Vagina (tissue), 2 donors: ENCODE measurements at regions not wholly inside any gene's neighbourhood (a gene's known extent, or its start where the extent isn't known, plus 50 kb on each side); places are given as distances from the start of the nearest gene placed in this dataset.

Source experiments
- DNase-seq, 2 donors: peaks; one replicate each; pipeline ENCODE4 v3.0.0-alpha.2; 2017; ENCODE audit errors: extremely low spot score in 2 of 2
- H3K27ac ChIP-seq: fragments of 200-600 bp; sonication (generic); one replicate; pipeline ENCODE4 v1.5.1; 2019
- H3K27me3 ChIP-seq: fragments of 200-600 bp; sonication (generic); one replicate; pipeline ENCODE4 v1.5.1; 2019
- H3K36me3 ChIP-seq, 2 donors: fragments of 200-600 bp; sonication (generic); one replicate each; pipeline ENCODE4 v1.5.1; 2017 to 2019
- H3K4me1 ChIP-seq: fragments of 200-600 bp; sonication (generic); one replicate; pipeline ENCODE4 v1.5.1; 2019
- H3K4me3 ChIP-seq, 2 donors: fragments of 200-600 bp; sonication (generic); 1 replicate in 1 of 2; 2 replicates in 1 of 2; pipeline ENCODE4 v1.5.1; 2016 to 2019
- H3K9me3 ChIP-seq: fragments of 200-600 bp; sonication (generic); one replicate; pipeline ENCODE4 v1.5.1; 2019
- CTCF ChIP-seq, 3 experiments: fragments of 450-650 bp in 2 of 3; fragments of 200-600 bp in 1 of 3; sonication (generic) in 1 of 3; IDR thresholded peaks; one replicate each; pipeline ENCODE4 v1.5.1; 2017 to 2019; ENCODE audit warnings: antibody characterized with exemption in 3 of 3, mild to moderate bottlenecking in 2 of 3, moderate library complexity in 2 of 3
- POLR2A ChIP-seq, 2 donors: fragments of 450-650 bp; IDR thresholded peaks; one replicate each; pipeline ENCODE4 v1.6.1; 2017; ENCODE audit warnings: antibody characterized with exemption in 2 of 2, mild to moderate bottlenecking in 2 of 2, moderate library complexity in 2 of 2
- POLR2AphosphoS5 ChIP-seq, 2 donors: sonication (generic); formaldehyde crosslinking; IDR thresholded peaks; one replicate each; pipeline ENCODE4 v1.9.0; 2017; ENCODE audit warnings: antibody characterized with exemption in 2 of 2, mild to moderate bottlenecking in 2 of 2, low read depth in 1 of 2; ENCODE audit not compliant: insufficient read depth in 1 of 2
- intact Hi-C: fragments of 100-400 bp; cut with DNase I; formaldehyde crosslinking; loops from one replicate; pipeline ENCODE4 v1.15.1; 2023

GRCh38 chr12:76698316-76698715, 65.6 kb upstream of the ZDHHC17 start:
- DNase-seq, result no peak
- no peaks in the 10 kb centered on the region for H3K9me3 ChIP-seq
- intact Hi-C loops, result no loop called here
- H3K27me3 ChIP-seq, result no peaks in the 10 kb centered on the region
- no peaks in the 10 kb centered on the region for H3K4me1 ChIP-seq
- H3K4me3 ChIP-seq, result no peak overlapping the region
- TF ChIP-seq POLR2A (IDR thresholded peaks at IDR 0.05) (no peak), CTCF (IDR thresholded peaks at IDR 0.05) (no peak), POLR2AphosphoS5 (IDR thresholded peaks at IDR 0.05; ENCODE audit: insufficient read depth in 1 of 2, low read depth in 1 of 2) (no peak)
- no peaks in the 10 kb centered on the region for H3K36me3 ChIP-seq
- H3K27ac ChIP-seq, result no peak overlapping the region

- H3K9me3 ChIP-seq, result no peaks in the 10 kb centered on the region
- no peak overlapping the region for H3K27ac ChIP-seq
- no peak for TF ChIP-seq CTCF (IDR thresholded peaks at IDR 0.05)
- no peak for TF ChIP-seq POLR2A (IDR thresholded peaks at IDR 0.05)
- TF ChIP-seq POLR2AphosphoS5 (IDR thresholded peaks at IDR 0.05; ENCODE audit: insufficient read depth in 1 of 2, low read depth in 1 of 2), result no peak
- intact Hi-C loops, result no loop called here
- H3K4me1 ChIP-seq, result no peaks in the 10 kb centered on the region
- H3K4me3 ChIP-seq, result no peak overlapping the region
- H3K36me3 ChIP-seq, result no peaks in the 10 kb centered on the region
- DNase-seq, result no peak
- no peaks in the 10 kb centered on the region for H3K27me3 ChIP-seq
Observed at GRCh38 chr12:76698966-76699365, 64.9 kb upstream of the ZDHHC17 start.

GRCh38 chr12:76701690-76702089, 62.2 kb upstream of the ZDHHC17 start:
- H3K27ac ChIP-seq, result no peak overlapping the region
- TF ChIP-seq POLR2AphosphoS5 (IDR thresholded peaks at IDR 0.05; ENCODE audit: insufficient read depth in 1 of 2, low read depth in 1 of 2), result no peak
- TF ChIP-seq POLR2A (IDR thresholded peaks at IDR 0.05), result no peak
- no peak for TF ChIP-seq CTCF (IDR thresholded peaks at IDR 0.05)
- H3K4me1 ChIP-seq, result no peaks in the 10 kb centered on the region
- H3K27me3 ChIP-seq, result no peaks in the 10 kb centered on the region
- H3K4me3 ChIP-seq, result no peak overlapping the region
- DNase-seq, result no peak
- intact Hi-C loops, result no loop called here
- no peaks in the 10 kb centered on the region for H3K9me3 ChIP-seq
- no peaks in the 10 kb centered on the region for H3K36me3 ChIP-seq

GRCh38 chr12:76702946-76703345, 61.0 kb upstream of the ZDHHC17 start:
- DNase-seq, result no peak
- H3K27me3 ChIP-seq, result no peaks in the 10 kb centered on the region
- intact Hi-C loops, result no loop called here
- H3K27ac ChIP-seq, result no peak overlapping the region
- H3K4me3 ChIP-seq, result no peak overlapping the region
- TF ChIP-seq CTCF (IDR thresholded peaks at IDR 0.05), result no peak
- no peak for TF ChIP-seq POLR2AphosphoS5 (IDR thresholded peaks at IDR 0.05; ENCODE audit: insufficient read depth in 1 of 2, low read depth in 1 of 2)
- no peak for TF ChIP-seq POLR2A (IDR thresholded peaks at IDR 0.05)
- no peaks in the 10 kb centered on the region for H3K36me3 ChIP-seq
- no peaks in the 10 kb centered on the region for H3K4me1 ChIP-seq
- no peaks in the 10 kb centered on the region for H3K9me3 ChIP-seq

- Histone ChIP-seq H3K4me1 (no peaks in the 10 kb centered on the region), H3K36me3 (no peaks in the 10 kb centered on the region), H3K27me3 (no peaks in the 10 kb centered on the region), H3K27ac (no peak overlapping the region), H3K9me3 (no peaks in the 10 kb centered on the region), H3K4me3 (no peak overlapping the region)
- no peak for DNase-seq
- no peak for TF ChIP-seq POLR2AphosphoS5 (IDR thresholded peaks at IDR 0.05; ENCODE audit: insufficient read depth in 1 of 2, low read depth in 1 of 2)
- TF ChIP-seq CTCF (IDR thresholded peaks at IDR 0.05), result no peak
- no peak for TF ChIP-seq POLR2A (IDR thresholded peaks at IDR 0.05)
- intact Hi-C loops, result no loop called here
Observed at GRCh38 chr12:76704693-76705092, 59.2 kb upstream of the ZDHHC17 start.
